HEK293 (cell line): ENCODE measurements at regions not wholly inside any gene's neighbourhood (a gene's known extent, or its start where the extent isn't known, plus 50 kb on each side); places are given as distances from the start of the nearest gene placed in this dataset.

Experiments used
- CTCF ChIA-PET: fragments of 350-600 bp; formaldehyde crosslinking; extraction: SDS; loops from one replicate; lab custom pipeline; 2021; ENCODE audit warnings: antibody characterized with exemption; lab: Yijun Ruan, JAX
- POLR2A ChIA-PET: fragments of 300-600 bp; formaldehyde crosslinking; extraction: SDS; loops from one replicate; lab custom pipeline; 2020; ENCODE audit warnings: antibody characterized with exemption, inconsistent platforms; lab: Yijun Ruan, JAX
- H3K27ac ChIP-seq: fragments of 200-500 bp; sonication (Bioruptor generic); 2 replicates; pipeline ENCODE4 v1.5.1; 2014; ENCODE audit warnings: low read depth, low read length, control low read depth, inconsistent platforms; ENCODE audit errors: extremely low read depth
- H3K36me3 ChIP-seq, 2 experiments: fragments of 200-500 bp in 1 of 2; sonication (Bioruptor generic) in 1 of 2; 1 replicate in 1 of 2; 2 replicates in 1 of 2; pipeline ENCODE4 v1.5.1; 2014 to 2017; ENCODE audit warnings: inconsistent platforms in 2 of 2, low read length in 2 of 2; ENCODE audit not compliant: control insufficient read depth in 2 of 2, insufficient read depth in 1 of 2
- H3K4me1 ChIP-seq: fragments of 200-500 bp; sonication (Bioruptor generic); 2 replicates; pipeline ENCODE4 v1.5.1; 2014; ENCODE audit warnings: mild to moderate bottlenecking, low read length, inconsistent platforms; ENCODE audit not compliant: control insufficient read depth, insufficient read depth
- H3K4me3 ChIP-seq: 2 replicates; pipeline ENCODE4 v1.5.1; 2011; ENCODE audit warnings: low read depth, mild to moderate bottlenecking, control low read depth, low read length, moderate library complexity
- H3K9me3 ChIP-seq: fragments of 200-500 bp; sonication (Bioruptor generic); 2 replicates; pipeline ENCODE4 v1.5.1; 2014; ENCODE audit warnings: low read depth, low read length, inconsistent platforms; ENCODE audit not compliant: control insufficient read depth, insufficient read depth
- GLIS1 ChIP-seq: fragments of 450-650 bp; formaldehyde crosslinking; IDR thresholded peaks from 2 replicates; pipeline ENCODE4 v1.5.1; 2016; ENCODE audit warnings: missing biosample characterization, missing genetic modification characterization
- HOXD13 ChIP-seq: sonication (generic); formaldehyde crosslinking; IDR thresholded peaks from 2 replicates; pipeline ENCODE4 v1.8.0; 2022; ENCODE audit warnings: missing genetic modification reagents, borderline replicate concordance
- RBAK ChIP-seq: fragments of 450-650 bp; formaldehyde crosslinking; IDR thresholded peaks from 2 replicates; pipeline ENCODE4 v1.5.1; 2016; ENCODE audit warnings: missing biosample characterization, missing genetic modification characterization
- TCF7L2 ChIP-seq: IDR thresholded peaks from 2 replicates; pipeline ENCODE4 v1.6.1; 2011; ENCODE audit warnings: low read depth, mild to moderate bottlenecking, inconsistent platforms, low read length, moderate library complexity, borderline replicate concordance
- ZIC2 ChIP-seq: fragments of 450-650 bp; formaldehyde crosslinking; IDR thresholded peaks from 2 replicates; pipeline ENCODE4 v1.5.1; 2016; ENCODE audit warnings: missing biosample characterization, missing genetic modification characterization
- ZNF335 ChIP-seq: fragments of 450-650 bp; formaldehyde crosslinking; conservative IDR thresholded peaks from 2 replicates; pipeline ENCODE4 v1.5.1; 2016; ENCODE audit warnings: missing biosample characterization, missing genetic modification characterization
- ZNF350 ChIP-seq: fragments of 450-650 bp; formaldehyde crosslinking; IDR thresholded peaks from 2 replicates; pipeline ENCODE4 v1.5.0; 2017; ENCODE audit warnings: missing biosample characterization, mild to moderate bottlenecking, missing genetic modification characterization
- ZNF354C ChIP-seq: fragments of 450-650 bp; formaldehyde crosslinking; IDR thresholded peaks from 2 replicates; pipeline ENCODE4 v1.5.1; 2016; ENCODE audit warnings: missing biosample characterization, missing genetic modification characterization, low read depth, borderline replicate concordance
- ZNF560 ChIP-seq: fragments of 450-650 bp; formaldehyde crosslinking; IDR thresholded peaks from 2 replicates; pipeline ENCODE4 v1.5.1; 2017; ENCODE audit warnings: missing biosample characterization, missing genetic modification characterization, borderline replicate concordance
- ZNF660 ChIP-seq: fragments of 450-650 bp; IDR thresholded peaks from 2 replicates; pipeline ENCODE4 v1.5.1; 2018; ENCODE audit warnings: missing biosample characterization, mild to moderate bottlenecking, missing genetic modification characterization
- ZNF768 ChIP-seq: fragments of 450-650 bp; formaldehyde crosslinking; IDR thresholded peaks from 2 replicates; pipeline ENCODE4 v1.5.1; 2018; ENCODE audit warnings: missing biosample characterization, mild to moderate bottlenecking, missing genetic modification characterization
- ZSCAN30 ChIP-seq: fragments of 450-650 bp; IDR thresholded peaks from 2 replicates; pipeline ENCODE4 v1.5.1; 2018; ENCODE audit warnings: missing biosample characterization, mild to moderate bottlenecking, missing genetic modification characterization, moderate library complexity
- TF ChIP-seq, protein P1 (sequence below): fragments of 450-650 bp; formaldehyde crosslinking; IDR thresholded peaks from 2 replicates; pipeline ENCODE4 v1.5.0; 2017; ENCODE audit warnings: missing biosample characterization, missing genetic modification characterization, borderline replicate concordance
- TF ChIP-seq, protein P2 (sequence below): fragments of 450-650 bp; formaldehyde crosslinking; IDR thresholded peaks from 2 replicates; pipeline ENCODE4 v1.5.1; 2016; ENCODE audit warnings: missing biosample characterization, missing genetic modification characterization
- TF ChIP-seq, protein P3 (sequence below): fragments of 450-650 bp; formaldehyde crosslinking; IDR thresholded peaks from 2 replicates; pipeline ENCODE4 v1.5.1; 2016; ENCODE audit warnings: missing biosample characterization, missing genetic modification characterization
- TF ChIP-seq, protein P4 (sequence below): fragments of 450-650 bp; formaldehyde crosslinking; IDR thresholded peaks from 2 replicates; pipeline ENCODE4 v1.5.1; 2017; ENCODE audit warnings: missing biosample characterization, missing genetic modification characterization
- TF ChIP-seq, protein P5 (sequence below): fragments of 450-650 bp; IDR thresholded peaks from 2 replicates; pipeline ENCODE4 v1.5.1; 2018; ENCODE audit warnings: missing biosample characterization, missing genetic modification characterization
- TF ChIP-seq, protein P6 (sequence below): fragments of 450-650 bp; formaldehyde crosslinking; IDR thresholded peaks from 2 replicates; pipeline ENCODE4 v1.5.1; 2016; ENCODE audit warnings: missing biosample characterization, missing genetic modification characterization

DNA sequence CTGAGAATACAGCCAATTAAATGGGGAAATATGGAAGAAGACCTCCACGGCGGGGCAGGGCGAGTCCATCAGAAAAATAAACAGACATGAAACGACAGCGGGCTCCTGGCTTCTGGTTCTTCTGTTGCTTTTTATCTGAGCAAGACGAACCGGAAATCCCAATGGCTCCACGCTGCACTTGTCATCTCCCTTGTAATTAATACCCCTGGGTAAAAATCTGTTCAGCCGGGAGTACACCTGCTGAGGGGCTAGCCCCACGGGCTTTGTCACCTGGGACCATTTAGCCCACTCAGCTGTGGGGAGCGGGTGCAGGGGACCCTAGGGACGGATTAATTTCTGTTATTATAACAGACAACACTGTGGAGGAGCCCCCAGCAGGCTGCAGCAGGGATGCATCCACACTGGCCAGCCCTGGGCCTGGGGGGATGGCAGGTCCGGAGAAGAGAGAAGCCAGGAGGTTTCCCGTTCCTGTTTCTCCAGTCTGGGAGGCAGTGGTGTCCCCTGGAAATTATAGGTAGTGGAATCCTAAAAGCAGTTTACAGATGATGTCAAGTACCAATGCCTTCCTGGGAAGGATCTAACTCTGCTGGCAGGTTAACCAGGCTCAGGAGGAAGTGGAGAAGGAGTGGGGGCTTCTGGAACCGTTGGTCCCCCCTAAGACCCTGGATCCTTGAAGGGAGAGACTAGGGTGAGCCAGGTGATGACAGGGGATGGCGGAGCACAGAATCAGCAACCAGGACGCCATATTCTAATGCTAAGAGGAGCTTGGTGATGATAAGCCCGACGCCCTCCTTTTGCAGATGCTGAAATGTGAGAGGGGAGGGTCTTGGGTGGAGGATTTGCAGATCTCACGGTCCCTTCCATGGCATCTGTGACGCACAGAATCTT, 566.1 kb downstream of the PTPRU start:
- H3K9me3 ChIP-seq, result no peaks in the 10 kb centered on the region
- peak; percentile 36; the same call in 1 of the 2 replicates for TF ChIP-seq ZIC2 (tag by site-specific recombination)
- TF ChIP-seq, protein P1, sequence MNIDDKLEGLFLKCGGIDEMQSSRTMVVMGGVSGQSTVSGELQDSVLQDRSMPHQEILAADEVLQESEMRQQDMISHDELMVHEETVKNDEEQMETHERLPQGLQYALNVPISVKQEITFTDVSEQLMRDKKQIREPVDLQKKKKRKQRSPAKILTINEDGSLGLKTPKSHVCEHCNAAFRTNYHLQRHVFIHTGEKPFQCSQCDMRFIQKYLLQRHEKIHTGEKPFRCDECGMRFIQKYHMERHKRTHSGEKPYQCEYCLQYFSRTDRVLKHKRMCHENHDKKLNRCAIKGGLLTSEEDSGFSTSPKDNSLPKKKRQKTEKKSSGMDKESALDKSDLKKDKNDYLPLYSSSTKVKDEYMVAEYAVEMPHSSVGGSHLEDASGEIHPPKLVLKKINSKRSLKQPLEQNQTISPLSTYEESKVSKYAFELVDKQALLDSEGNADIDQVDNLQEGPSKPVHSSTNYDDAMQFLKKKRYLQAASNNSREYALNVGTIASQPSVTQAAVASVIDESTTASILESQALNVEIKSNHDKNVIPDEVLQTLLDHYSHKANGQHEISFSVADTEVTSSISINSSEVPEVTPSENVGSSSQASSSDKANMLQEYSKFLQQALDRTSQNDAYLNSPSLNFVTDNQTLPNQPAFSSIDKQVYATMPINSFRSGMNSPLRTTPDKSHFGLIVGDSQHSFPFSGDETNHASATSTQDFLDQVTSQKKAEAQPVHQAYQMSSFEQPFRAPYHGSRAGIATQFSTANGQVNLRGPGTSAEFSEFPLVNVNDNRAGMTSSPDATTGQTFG (tag by site-specific recombination), result no peak
- TF ChIP-seq ZNF354C (tag by site-specific recombination), result no peak
- TF ChIP-seq TCF7L2, result peak; percentile 62; the same call in 1 of the 2 replicates
- no peaks in the 10 kb centered on the region for H3K4me1 ChIP-seq
- no peaks in the 10 kb centered on the region for H3K36me3 ChIP-seq
- H3K27ac ChIP-seq, result no peak overlapping the region
- H3K4me3 ChIP-seq, result no peak overlapping the region
- POLR2A ChIA-PET, result no interaction called here
- CTCF ChIA-PET, result interaction anchor here (0.6 to 1.1 kb wide), 2 partner anchors 9 to 26 kb away, joined by 4 to 5 read pairs; no protein-coding TSS in a partner anchor

DNA sequence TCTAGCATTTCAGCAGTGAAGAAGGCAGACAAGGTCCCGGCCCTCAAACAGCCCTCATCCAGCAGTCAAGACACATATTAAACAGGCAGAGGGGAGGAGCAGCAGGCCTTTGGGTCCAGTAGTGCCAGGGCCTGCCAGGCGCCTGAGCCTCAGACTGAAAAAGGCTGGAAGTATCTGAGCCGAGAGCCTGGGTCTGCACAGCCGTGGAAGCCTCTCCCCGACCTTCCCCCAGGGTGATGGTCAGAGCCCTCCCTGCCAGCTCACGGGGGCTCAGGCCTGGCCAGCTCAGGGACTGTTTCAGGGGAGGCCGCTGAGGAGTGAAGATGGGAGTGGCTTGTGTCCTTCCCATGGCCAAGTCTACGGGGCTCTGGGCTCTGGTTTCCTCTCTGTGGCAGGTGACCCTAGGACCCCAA, 565.2 kb downstream of the PTPRU start:
- no peak for TF ChIP-seq ZNF560 (tag by site-specific recombination)
- TF ChIP-seq, protein P2, sequence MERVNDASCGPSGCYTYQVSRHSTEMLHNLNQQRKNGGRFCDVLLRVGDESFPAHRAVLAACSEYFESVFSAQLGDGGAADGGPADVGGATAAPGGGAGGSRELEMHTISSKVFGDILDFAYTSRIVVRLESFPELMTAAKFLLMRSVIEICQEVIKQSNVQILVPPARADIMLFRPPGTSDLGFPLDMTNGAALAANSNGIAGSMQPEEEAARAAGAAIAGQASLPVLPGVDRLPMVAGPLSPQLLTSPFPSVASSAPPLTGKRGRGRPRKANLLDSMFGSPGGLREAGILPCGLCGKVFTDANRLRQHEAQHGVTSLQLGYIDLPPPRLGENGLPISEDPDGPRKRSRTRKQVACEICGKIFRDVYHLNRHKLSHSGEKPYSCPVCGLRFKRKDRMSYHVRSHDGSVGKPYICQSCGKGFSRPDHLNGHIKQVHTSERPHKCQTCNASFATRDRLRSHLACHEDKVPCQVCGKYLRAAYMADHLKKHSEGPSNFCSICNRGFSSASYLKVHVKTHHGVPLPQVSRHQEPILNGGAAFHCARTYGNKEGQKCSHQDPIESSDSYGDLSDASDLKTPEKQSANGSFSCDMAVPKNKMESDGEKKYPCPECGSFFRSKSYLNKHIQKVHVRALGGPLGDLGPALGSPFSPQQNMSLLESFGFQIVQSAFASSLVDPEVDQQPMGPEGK (tag by site-specific recombination), result no peak
- no peak for TF ChIP-seq ZNF335 (tag by site-specific recombination)
- TF ChIP-seq, protein P3, sequence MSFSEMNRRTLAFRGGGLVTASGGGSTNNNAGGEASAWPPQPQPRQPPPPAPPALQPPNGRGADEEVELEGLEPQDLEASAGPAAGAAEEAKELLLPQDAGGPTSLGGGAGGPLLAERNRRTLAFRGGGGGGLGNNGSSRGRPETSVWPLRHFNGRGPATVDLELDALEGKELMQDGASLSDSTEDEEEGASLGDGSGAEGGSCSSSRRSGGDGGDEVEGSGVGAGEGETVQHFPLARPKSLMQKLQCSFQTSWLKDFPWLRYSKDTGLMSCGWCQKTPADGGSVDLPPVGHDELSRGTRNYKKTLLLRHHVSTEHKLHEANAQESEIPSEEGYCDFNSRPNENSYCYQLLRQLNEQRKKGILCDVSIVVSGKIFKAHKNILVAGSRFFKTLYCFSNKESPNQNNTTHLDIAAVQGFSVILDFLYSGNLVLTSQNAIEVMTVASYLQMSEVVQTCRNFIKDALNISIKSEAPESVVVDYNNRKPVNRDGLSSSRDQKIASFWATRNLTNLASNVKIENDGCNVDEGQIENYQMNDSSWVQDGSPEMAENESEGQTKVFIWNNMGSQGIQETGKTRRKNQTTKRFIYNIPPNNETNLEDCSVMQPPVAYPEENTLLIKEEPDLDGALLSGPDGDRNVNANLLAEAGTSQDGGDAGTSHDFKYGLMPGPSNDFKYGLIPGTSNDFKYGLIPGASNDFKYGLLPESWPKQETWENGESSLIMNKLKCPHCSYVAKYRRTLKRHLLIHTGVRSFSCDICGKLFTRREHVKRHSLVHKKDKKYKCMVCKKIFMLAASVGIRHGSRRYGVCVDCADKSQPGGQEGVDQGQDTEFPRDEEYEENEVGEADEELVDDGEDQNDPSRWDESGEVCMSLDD (tag by site-specific recombination), result no peak
- TF ChIP-seq, protein P4, sequence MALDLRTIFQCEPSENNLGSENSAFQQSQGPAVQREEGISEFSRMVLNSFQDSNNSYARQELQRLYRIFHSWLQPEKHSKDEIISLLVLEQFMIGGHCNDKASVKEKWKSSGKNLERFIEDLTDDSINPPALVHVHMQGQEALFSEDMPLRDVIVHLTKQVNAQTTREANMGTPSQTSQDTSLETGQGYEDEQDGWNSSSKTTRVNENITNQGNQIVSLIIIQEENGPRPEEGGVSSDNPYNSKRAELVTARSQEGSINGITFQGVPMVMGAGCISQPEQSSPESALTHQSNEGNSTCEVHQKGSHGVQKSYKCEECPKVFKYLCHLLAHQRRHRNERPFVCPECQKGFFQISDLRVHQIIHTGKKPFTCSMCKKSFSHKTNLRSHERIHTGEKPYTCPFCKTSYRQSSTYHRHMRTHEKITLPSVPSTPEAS, result no peak
- Histone ChIP-seq H3K9me3 (no peaks in the 10 kb centered on the region), H3K36me3 (no peaks in the 10 kb centered on the region), H3K4me3 (no peak overlapping the region), H3K4me1 (no peaks in the 10 kb centered on the region), H3K27ac (no peak overlapping the region)
- ChIA-PET POLR2A (no interaction called here), CTCF (no interaction called here)

DNA sequence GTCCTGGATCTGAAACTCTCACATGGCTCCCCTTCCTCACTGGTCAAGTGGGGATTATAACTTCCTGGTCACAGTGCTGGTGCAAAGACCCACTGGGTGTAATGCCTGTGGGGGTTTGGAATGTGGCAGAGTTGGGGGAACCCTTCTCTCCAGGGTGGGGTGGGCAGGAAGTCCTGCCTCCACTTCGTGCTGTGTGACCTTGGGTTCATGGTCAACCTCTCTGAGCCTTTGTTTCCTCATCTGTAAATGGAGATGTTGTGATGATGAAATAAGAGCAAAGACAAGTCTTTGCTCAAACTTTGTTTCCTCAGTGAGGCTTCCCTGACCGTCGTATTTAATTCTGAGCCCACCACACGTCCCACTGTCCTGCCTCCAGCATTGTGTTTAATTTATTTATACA, 564.7 kb downstream of the PTPRU start:
- Histone ChIP-seq H3K36me3 (no peaks in the 10 kb centered on the region), H3K4me1 (no peaks in the 10 kb centered on the region), H3K27ac (no peak overlapping the region), H3K4me3 (no peak overlapping the region), H3K9me3 (no peaks in the 10 kb centered on the region)
- POLR2A ChIA-PET, result no interaction called here
- no peak for TF ChIP-seq GLIS1 (tag by site-specific recombination)
- no peak for TF ChIP-seq ZSCAN30 (tag by site-specific recombination)
- TF ChIP-seq HOXD13, result no peak
- no peak for TF ChIP-seq ZNF350 (tag by site-specific recombination)
- TF ChIP-seq ZNF768, result peak; percentile 66; the same call in 1 of the 2 replicates
- TF ChIP-seq, protein P5, sequence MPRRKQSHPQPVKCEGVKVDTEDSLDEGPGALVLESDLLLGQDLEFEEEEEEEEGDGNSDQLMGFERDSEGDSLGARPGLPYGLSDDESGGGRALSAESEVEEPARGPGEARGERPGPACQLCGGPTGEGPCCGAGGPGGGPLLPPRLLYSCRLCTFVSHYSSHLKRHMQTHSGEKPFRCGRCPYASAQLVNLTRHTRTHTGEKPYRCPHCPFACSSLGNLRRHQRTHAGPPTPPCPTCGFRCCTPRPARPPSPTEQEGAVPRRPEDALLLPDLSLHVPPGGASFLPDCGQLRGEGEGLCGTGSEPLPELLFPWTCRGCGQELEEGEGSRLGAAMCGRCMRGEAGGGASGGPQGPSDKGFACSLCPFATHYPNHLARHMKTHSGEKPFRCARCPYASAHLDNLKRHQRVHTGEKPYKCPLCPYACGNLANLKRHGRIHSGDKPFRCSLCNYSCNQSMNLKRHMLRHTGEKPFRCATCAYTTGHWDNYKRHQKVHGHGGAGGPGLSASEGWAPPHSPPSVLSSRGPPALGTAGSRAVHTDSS (tag by site-specific recombination), result no peak
- TF ChIP-seq, protein P6, sequence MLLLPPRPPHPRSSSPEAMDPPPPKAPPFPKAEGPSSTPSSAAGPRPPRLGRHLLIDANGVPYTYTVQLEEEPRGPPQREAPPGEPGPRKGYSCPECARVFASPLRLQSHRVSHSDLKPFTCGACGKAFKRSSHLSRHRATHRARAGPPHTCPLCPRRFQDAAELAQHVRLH (tag by site-specific recombination), result no peak
- TF ChIP-seq RBAK (tag by site-specific recombination), result no peak
- TF ChIP-seq ZNF660 (tag by site-specific recombination), result no peak
- CTCF ChIA-PET, result no interaction called here
